ENCODE measurements at regions not wholly inside any gene's neighbourhood (a gene's known extent, or its start where the extent isn't known, plus 50 kb on each side); places are given as distances from the start of the nearest gene placed in this dataset.

- Histone ChIP-seq H3K4me3 (ENCODE audit: low read depth, low read length, poor library complexity, severe bottlenecking) (no peak overlapping the region), H3K27ac (ENCODE audit: low read depth, low read length, poor library complexity, severe bottlenecking) (no peak overlapping the region), H3K27me3 (replicated peaks; ENCODE audit: insufficient read depth, low read depth, low read length, poor library complexity) (no peaks in the 10 kb centered on the region), H3K9me3 (ENCODE audit: low read depth, low read length, poor library complexity, severe bottlenecking) (no peaks in the 10 kb centered on the region), H3K36me3 (ENCODE audit: insufficient read depth, low read length, poor library complexity, severe bottlenecking) (no peaks in the 10 kb centered on the region), H3K4me1 (ENCODE audit: insufficient read depth, low read length, poor library complexity, severe bottlenecking) (peaks cover 13% of the 10 kb centered on the region)
- intact Hi-C loops (cut with micrococcal nuclease; ENCODE audit: unreplicated experiment), result no loop called here
- no peak for DNase-seq (ENCODE audit: low spot score)
- CTCF ChIA-PET, result no interaction called here
- TF ChIP-seq EZH2 (IDR thresholded peaks at IDR 0.05; ENCODE audit: borderline replicate concordance, low read depth, low read length, poor library complexity, severe bottlenecking) (no peak), CTCF (conservative IDR thresholded peaks at IDR 0.05; ENCODE audit: low read depth, low read length) (no peak)
- BruUV-seq (replicated peaks), result no TSS peak
- POLR2A ChIA-PET (ENCODE audit: low non-redundant PET), result no interaction called here
Measured at GRCh38 chr15:62592920-62593319, 427.8 kb upstream of the C2CD4B start.

GRCh38 chr15:62593681-62594399 is 428.8 kb upstream of the C2CD4B start:
- no peak for TF ChIP-seq CTCF (conservative IDR thresholded peaks at IDR 0.05; ENCODE audit: low read depth, low read length)
- TF ChIP-seq EZH2 (IDR thresholded peaks at IDR 0.05; ENCODE audit: borderline replicate concordance, low read depth, low read length, poor library complexity, severe bottlenecking), result no peak
- no TSS peak for BruUV-seq (replicated peaks)
- Histone ChIP-seq H3K4me1 (ENCODE audit: insufficient read depth, low read length, poor library complexity, severe bottlenecking) (peaks cover 12% of the 10 kb centered on the region), H3K27me3 (replicated peaks; ENCODE audit: insufficient read depth, low read depth, low read length, poor library complexity) (no peaks in the 10 kb centered on the region), H3K9me3 (ENCODE audit: low read depth, low read length, poor library complexity, severe bottlenecking) (no peaks in the 10 kb centered on the region), H3K27ac (ENCODE audit: low read depth, low read length, poor library complexity, severe bottlenecking) (no peak overlapping the region), H3K36me3 (ENCODE audit: insufficient read depth, low read length, poor library complexity, severe bottlenecking) (no peaks in the 10 kb centered on the region), H3K4me3 (ENCODE audit: low read depth, low read length, poor library complexity, severe bottlenecking) (no peak overlapping the region)
- no peak for DNase-seq (ENCODE audit: low spot score)
- intact Hi-C loops (cut with micrococcal nuclease; ENCODE audit: unreplicated experiment), result no loop called here
- POLR2A ChIA-PET (ENCODE audit: low non-redundant PET), result no interaction called here
- CTCF ChIA-PET, result no interaction called here

GRCh38 chr15:62598217-62598616 is 433.1 kb upstream of the C2CD4B start:
- CTCF ChIA-PET, result no interaction called here

More at GRCh38 chr15:62598217-62598616, 433.1 kb upstream of the C2CD4B start:
- no peak for DNase-seq (ENCODE audit: low spot score)
- no peaks in the 10 kb centered on the region for H3K36me3 ChIP-seq (ENCODE audit: insufficient read depth, low read length, poor library complexity, severe bottlenecking)
- POLR2A ChIA-PET (ENCODE audit: low non-redundant PET), result no interaction called here
- intact Hi-C loops (cut with micrococcal nuclease; ENCODE audit: unreplicated experiment), result no loop called here
- no peak overlapping the region for H3K4me3 ChIP-seq (ENCODE audit: low read depth, low read length, poor library complexity, severe bottlenecking)
- no peak overlapping the region for H3K27ac ChIP-seq (ENCODE audit: low read depth, low read length, poor library complexity, severe bottlenecking)
- H3K27me3 ChIP-seq (replicated peaks; ENCODE audit: insufficient read depth, low read depth, low read length, poor library complexity), result no peaks in the 10 kb centered on the region
- TF ChIP-seq CTCF (conservative IDR thresholded peaks at IDR 0.05; ENCODE audit: low read depth, low read length) (no peak), EZH2 (IDR thresholded peaks at IDR 0.05; ENCODE audit: borderline replicate concordance, low read depth, low read length, poor library complexity, severe bottlenecking) (no peak)
- BruUV-seq (replicated peaks), result no TSS peak
- no peaks in the 10 kb centered on the region for H3K4me1 ChIP-seq (ENCODE audit: insufficient read depth, low read length, poor library complexity, severe bottlenecking)
- no peaks in the 10 kb centered on the region for H3K9me3 ChIP-seq (ENCODE audit: low read depth, low read length, poor library complexity, severe bottlenecking)

Data from A673 (cell line).